Nucleus accumbens (tissue), 56 donors: ENCODE measurements at regions not wholly inside any gene's neighbourhood (a gene's known extent, or its start where the extent isn't known, plus 50 kb on each side); places are given as distances from the start of the nearest gene placed in this dataset.

Source experiments
- DNase-seq, 56 donors: peaks; one replicate each; lab custom pipeline; 2025; lab: John Stamatoyannopoulos, UW

DNA sequence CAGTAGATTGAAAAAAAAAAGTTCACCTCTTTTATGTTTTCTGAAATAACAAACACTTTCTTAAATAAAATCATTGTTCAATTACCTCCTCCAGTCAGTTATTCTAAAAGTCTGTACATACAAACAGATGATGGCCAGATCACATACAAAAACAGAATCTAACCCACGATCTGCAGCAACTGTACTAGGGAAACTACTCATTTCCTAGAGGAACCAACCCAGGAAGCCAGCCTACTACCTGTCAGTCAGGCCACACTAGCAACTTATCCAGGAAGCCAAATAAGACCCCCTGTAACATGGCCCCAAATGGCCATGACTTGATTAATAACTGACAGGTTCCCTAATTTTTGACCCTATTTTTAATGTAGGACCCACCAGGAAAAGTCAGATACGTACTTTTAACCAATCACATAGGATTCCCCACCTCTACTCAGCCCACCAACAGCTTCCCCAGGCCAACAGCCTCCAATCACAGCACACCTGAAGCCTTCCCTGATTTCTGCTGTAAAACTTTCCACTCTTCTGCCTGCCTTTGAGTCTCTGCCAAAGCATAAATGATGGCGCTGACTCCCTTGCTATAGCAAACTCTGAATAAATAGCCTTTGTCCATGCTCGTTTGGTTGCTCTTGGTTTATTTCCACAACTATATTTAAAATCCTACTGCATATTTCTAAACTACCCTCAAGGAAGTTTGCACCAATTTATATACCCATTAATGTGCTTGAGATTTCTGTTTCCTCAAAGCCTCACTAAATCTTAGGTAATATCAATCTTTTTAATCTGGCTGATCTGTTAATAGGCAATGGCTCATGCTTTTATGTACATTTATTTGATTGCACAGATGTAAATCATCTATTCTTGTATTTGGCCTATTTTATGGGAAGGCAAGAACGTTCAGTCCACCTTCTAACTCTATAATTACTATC lies 486.4 kb downstream of the FBXO15 start:
- no peak for DNase-seq

DNA sequence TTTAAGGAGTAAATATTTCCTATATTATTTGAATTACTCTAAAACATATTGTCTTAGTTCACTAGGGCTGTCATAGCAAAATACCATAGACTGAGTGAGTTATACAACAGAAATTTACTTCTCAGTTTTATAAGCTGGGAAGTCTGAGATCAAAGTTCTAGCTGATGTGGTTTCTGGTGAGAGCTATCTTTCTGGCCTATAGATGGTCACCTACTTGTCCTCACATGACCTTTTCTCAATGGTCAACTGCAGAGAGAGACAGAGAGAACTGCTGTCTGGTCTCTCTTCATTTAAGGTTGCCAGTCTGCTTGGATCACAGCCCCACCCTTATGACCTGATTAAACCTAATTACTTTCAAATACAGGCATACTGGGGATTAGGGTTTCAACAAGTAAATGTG lies 490.9 kb downstream of the FBXO15 start:
- no peak for DNase-seq

DNA sequence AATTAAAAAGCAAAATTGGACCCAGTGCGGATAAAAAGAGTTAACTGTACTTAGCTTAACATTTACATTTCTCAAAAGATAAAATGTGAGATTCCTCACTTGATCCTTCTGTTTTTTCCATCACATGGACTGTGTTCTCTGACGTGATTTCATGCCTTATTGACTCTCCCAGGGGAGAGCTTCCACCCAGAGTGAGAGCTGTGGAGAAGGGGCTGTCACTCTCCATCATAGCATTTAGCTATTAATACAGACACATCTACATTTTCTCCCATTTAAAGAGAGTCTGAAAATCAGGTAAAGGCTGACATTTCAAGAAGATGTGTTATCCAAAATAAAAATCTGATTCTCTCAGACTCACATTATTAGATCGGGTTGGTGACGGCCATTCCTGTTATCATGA lies 493.8 kb downstream of the FBXO15 start:
- DNase-seq, result no peak

DNA sequence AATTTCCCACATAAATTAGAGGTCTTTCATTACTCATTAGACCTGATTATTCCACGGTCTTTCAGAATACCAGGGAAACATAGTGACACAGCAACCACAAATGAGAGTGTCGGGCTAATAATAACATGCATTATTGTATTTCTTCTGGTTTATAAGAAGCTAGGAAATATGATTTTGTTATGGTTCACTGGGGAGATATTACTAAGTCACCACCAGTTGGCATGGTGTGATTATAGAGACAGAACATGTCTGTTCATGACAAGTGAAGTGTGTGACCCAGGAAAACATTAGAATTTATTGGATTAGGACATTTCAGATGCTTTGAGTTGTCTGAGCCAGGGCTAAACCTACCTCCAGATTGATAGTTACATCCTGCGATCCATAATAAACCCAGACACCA lies 494.4 kb downstream of the FBXO15 start:
- DNase-seq, result no peak

DNA sequence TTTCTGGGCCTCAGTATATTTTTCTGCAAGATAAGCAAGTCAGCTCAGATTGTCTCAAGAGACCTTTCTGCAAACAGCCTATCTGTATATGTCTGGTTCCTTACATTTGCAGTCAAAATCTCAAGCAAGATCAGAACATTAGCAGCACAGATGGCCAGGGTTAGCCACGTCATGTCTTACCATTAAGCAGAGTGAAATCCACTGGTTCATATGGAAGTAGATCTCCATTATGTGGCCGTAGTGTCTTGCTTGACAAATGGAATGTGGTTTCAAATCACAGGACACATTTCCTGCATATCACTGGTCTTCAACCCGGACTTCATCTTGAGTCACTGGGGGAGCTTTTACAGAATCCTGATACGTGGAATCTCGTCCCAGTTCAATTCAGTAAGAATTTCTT lies 500.2 kb downstream of the FBXO15 start:
- DNase-seq, result no peak

DNA sequence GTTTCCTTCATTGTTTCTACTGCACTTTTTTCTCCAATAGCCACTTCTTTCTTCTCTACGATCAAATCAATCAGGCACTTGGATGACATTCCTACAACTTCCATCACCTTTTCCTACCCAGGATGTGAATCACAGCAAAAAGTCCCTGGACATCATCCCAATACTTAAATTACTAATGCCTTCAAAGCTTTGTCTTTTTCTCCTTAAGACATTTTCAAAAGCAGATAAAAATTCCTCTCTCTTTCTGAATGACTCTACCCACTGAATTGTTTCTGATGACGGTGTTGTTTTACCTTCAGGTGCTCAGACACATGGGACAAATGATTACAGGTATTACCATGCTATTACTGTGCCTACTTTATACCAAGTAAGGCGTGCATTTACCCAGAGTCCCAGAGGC lies 500.9 kb downstream of the FBXO15 start:
- DNase-seq, result no peak

DNA sequence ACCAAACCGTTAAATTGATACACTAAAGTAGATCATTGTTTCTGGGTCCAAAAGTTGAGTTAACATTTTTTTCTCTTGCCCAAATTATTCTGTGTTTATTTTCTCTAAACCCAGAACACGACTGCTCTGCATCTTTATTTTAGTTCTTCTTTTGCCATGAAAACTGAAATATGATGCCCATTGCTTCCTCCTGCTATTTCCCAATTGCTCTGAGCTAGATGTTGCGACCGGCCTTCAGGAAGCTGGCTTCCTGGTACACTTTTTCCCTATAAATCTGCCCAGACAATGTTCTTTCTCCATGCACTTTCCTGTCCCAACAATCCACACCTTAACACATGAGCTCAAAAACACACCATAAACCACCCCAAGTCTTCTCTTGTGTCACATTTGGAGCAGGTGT lies 501.4 kb downstream of the FBXO15 start:
- no peak for DNase-seq

DNA sequence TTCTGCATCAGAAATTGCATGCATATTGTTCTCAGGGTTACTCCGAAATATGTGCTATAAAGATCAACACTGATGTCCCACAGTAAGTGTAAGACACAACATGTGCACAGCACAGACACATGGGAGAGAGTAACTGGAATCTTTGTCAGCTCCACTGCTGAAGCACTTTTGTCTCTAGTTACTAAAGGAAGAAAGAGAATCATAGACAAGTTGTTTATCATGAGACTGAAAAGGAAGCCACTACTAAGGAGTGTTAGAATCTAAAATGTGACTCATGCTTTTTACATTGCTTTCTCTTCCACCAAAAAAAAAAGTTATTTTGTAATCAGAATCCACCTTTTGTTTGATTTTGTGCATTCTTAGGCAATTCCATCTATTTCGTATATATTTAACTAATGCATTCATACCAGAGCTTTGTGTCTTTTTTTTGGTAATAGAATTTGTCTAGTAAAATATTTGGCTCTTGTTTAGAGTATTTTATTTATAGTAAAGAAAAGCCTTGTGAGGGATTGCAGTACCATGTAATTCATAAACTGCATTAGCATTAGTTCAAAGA lies 502.4 kb downstream of the FBXO15 start:
- no peak for DNase-seq

DNA sequence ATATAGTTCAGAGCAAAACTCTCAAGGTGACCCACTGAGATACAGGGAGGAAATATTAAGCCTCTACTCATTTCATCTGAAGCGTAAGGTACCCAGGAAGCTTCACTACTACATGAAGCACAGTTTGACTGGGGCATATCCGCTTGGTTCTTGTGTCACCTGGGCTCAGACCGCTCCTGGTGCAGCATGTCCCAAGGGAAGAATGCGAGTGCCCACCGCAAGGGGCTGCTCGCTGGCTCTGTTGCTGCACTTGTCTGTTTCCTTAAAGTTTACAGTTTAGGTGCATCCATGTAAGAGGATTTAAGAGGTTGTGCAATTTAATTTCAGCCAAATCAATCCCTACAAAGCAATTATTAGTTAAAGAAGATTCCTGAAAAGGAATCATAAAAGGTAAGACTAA lies 507.8 kb downstream of the FBXO15 start:
- no peak for DNase-seq

DNA sequence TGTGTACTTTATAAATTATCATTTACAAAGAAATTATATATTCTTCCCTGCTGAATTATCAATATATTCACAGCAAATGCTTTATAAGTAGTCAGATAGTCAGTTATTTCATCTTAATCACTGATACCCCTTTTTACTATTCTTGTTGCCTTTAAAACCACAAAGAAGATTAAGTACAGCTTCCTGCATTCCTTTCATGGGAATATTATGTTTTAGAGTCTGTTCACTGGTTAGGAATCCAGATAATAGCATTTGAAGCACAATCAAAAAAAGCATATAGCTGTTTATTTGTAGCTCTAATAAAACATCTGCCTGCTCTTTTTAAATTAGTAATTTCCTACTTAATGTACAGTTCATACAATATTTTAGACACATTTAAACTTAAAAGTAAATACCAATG lies 508.9 kb downstream of the FBXO15 start:
- no peak for DNase-seq

DNA sequence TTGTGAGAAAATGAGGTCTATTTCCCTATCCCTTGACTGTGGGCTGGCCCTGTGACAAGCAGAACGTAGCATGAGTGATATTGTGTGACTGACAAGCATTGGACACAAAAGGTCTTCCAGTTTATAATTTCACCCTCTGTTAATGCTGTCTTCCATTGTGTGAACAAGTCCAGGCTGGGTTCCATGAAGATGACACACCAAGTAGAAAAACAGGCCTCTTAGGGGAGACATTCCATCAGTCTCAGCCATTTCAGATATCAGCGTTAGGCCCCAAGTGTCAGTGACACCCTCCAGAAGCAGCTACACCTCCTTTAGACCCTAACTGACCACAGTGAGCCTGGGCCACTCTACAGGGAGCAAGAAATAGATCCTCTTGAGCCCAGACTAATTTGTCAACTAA lies 511.3 kb downstream of the FBXO15 start:
- no peak for DNase-seq

DNA sequence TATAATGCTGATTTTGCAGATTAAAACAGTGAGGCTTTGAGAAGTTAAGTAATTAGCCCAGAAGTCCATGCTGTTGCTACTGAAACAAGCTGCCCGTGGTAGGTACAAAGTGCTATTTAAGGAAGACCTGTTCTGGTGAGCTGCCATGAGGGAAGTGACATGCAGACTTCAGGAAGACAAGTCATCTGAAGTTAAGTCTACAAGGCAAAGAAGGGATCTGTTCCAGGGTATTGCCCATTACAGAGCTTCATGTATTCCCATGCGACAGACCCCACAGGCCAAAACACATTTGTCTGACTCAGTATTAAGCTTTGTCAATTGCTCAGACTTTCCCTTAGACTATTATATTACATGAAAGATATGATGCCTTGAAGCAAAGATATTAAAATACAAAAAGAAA lies 520.8 kb downstream of the FBXO15 start:
- no peak for DNase-seq

DNA sequence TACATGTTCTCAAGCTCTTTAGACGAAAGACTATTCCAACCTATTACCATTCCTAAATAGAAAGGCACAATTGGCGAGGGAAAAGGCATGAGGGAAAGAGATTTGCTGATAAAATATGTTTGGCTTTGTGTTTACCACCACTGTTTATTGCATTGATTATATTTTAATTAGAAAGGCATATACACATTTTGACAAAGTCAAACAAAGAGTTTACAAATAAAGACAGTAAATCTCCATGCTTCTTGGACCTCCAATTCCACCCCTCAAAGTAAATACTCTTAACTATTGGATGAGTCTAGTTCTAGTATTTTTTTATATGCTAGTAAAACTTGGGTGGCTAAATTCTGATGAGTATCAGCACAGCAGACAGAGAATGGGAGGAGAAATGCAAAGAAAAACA lies 521.4 kb downstream of the FBXO15 start:
- DNase-seq, result no peak

DNA sequence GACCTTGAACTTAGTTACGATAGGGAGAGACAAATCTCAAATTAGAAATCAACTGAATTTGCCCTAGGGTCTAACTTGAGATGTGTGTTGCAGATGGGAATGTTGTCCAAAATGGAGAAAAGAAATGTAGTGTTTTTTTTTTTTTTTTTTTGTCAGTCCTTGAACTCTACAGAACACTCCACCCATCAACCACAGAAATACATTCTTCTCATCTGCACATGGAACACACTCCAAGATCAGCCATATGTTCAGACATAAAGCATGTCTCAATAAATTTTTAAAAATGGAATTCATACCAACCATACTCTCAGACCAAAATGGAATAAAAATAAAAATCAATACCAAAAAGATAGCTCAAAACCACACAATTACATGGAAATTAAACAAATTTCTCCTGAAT lies 526.5 kb downstream of the FBXO15 start:
- no peak for DNase-seq

DNA sequence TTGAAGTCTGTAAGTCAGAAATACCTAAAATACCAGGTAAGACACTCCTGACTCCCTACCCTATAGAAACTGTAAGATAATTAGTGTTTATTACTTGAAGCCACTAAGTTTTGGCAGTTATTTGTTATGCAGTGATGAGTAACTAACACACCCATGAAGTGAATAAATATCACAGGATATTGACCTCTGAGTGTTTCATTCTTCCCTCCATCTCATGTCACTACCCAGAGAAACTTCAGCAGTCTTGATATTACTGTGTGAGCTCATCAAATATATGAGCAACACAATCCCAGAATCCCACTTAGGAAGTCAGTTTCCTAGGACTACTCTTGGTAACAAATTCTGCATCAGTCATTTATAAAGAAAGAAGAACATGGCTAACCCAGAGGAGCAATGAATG lies 529.7 kb downstream of the FBXO15 start:
- no peak for DNase-seq

DNA sequence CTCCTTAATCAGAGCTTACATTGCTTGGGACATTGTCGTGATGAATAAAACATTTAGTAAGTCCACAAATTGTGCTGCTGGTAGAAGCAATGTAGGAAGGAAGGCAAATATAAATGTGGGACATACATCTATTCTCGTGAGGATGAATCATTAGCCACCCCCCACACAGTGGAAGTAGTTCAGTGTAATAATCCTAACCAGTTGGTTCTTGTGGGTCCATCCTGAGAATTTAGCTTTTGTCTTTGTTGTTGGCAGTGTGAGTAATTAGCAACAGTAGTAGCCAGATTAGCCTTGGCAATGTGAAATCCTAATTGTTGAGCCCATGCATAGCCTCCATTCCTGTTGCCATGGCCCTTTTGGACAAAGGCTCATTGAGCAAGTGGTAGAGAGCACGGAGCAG lies 532.1 kb downstream of the FBXO15 start:
- DNase-seq, result no peak

DNA sequence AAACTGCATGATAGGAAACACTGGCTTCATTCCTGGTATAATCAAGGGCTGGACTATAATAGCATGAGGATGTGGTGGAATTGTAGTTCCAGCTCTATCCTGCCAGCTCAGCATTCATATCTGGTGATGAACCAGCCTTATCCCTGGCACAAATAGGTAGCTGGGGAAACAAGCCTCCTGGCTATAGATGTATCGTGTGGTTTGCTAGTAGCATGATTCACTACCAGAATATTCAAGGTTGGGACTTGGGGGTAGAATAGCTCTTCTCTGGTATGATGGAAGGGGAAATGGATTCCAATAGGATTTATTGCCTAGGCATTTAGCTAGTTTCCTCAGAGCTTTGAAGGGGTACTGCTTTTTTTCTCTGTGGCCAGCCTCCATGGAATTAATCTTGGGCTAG lies 532.8 kb downstream of the FBXO15 start:
- no peak for DNase-seq

DNA sequence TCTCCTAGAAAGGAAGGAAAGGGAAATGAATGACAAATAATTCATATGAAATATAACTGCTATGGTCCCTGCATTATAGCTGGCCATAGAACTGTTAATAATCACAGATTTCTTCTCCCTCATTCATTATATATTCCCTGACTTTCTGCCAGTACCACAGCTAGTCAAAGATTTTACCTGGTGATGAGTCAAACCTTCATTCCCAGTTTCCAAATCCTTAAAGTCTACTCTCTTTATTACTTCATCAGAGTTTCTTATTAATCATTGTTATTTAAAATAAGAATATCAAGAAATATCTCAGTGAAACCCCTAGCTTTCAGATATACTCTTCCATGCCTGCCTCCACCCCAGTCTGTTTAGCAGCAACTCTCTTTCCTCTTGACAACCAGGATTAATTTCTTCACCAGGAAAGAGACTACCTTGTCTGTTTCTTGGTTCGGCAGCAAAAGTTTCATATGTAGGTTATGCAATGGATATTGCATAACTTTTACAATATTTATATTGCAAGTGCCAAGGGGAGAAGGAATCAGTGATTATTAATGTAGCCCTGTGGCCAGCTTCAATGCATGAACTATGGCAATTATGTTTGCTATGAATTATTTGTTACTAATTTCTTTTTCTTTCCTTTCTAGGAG lies 533.8 kb downstream of the FBXO15 start:
- no peak for DNase-seq

DNA sequence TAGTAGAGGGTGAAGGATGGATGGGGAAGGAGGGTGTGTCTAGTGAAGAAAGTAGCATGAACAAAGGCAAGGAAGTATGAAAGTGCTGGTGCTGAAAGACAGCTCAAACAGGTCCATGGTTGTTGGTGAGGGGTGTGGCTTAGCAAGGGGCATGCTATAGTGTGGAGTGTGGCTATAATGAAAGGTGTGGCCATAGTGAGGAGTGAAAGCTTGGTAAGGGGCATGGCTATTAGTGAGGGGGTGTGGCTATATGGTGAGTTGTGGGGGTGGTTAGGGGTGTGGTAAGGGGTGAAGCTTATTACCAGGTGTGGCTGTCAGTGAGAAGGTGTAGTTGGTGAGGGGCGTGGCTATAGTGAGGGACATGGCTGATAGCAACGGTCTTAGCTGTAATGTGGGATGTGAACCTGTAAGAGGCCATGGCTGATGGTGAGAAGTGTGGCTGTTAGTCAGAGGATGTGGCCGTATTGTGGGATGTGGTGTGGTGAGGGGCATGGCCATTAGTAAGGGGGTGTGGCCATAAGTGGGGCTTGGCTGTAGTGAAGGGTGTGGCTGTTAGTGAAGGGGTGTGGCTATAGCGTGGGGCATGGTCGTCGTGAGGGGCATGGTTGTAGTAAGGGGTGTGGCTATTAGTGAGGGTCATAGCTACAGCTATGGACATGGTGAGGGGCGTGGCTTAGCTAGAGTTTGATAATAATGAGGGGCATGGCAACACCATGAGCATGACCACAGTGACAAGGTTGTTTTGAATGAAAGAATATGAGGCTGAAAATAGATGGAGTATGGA lies 549.6 kb downstream of the FBXO15 start:
- DNase-seq, result no peak

DNA sequence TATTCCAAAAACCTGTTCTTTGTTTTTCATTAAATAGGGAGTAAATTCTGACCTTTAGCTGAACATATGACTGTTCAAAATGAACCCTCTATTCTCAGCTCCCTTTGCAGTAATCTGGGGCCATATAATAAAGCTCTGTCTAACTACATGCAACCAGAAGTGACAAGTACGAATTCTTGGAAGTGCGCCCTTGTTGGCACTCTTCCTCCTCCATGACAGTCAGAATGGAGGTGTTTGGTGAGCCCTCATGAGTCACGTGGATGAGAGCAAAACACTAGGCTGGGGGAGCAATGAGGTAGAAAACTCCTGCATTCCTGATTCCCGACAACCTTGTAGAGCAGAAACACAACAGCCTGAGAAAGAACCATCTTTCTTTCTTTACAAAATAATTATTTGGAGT lies 552.9 kb downstream of the FBXO15 start:
- no peak for DNase-seq

DNA sequence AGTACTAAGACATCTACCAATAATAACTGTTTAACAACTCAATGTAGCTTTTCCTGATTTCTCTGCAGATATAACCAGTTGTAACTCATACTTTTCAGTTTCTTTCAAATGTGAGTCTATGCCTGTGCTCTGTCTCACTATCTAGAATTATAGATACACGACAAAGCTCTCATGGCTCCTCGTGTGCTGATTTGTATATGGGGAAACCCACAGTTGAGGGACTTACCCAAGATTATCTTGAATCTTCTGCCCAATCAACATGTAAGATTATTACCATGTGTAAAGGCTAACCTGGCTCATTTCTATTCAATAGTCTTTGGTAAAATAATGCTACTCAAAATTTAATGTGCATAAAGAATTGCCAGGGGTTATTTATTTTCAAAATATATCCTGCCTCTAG lies 554.4 kb downstream of the FBXO15 start:
- no peak for DNase-seq
